ENCODE measurements at regions not wholly inside any gene's neighbourhood (a gene's known extent, or its start where the extent isn't known, plus 50 kb on each side); places are given as distances from the start of the nearest gene placed in this dataset.

GRCh38 chr20:11041396-11041795 lies 367.6 kb upstream of the JAG1 start:
- Histone ChIP-seq H3K79me2 (ENCODE audit: insufficient read depth, low read length) (no peaks in the 10 kb centered on the region), H3K4me1 (ENCODE audit: insufficient read depth, low read length, poor library complexity, severe bottlenecking) (no peaks in the 10 kb centered on the region), H3K4me2 (ENCODE audit: low read depth, low read length, poor library complexity, severe bottlenecking) (no peak overlapping the region), H3K27me3 (ENCODE audit: insufficient read depth, low read length, poor library complexity, severe bottlenecking) (no peaks in the 10 kb centered on the region), H3K9me2 (replicated peaks; ENCODE audit: low read depth, low read length) (peaks cover 9% of the 10 kb centered on the region; the same call in 1 of the 2 replicates), H3K36me3 (ENCODE audit: insufficient read depth, low read length) (no peaks in the 10 kb centered on the region), H3K4me3 (ENCODE audit: low read length, poor library complexity, severe bottlenecking) (no peak overlapping the region), H3F3A (ENCODE audit: low read depth) (no peaks in the 10 kb centered on the region), H4K20me1 (ENCODE audit: insufficient read depth, low read length, poor library complexity, severe bottlenecking) (no peaks in the 10 kb centered on the region), H3K9ac (ENCODE audit: low read depth, low read length, poor library complexity, severe bottlenecking) (no peak overlapping the region), H3K9me3 (ENCODE audit: insufficient read depth, low read depth, low read length) (no peaks in the 10 kb centered on the region), H2AFZ (ENCODE audit: low read length) (no peak overlapping the region)
- TF ChIP-seq EZH2phosphoT487 (IDR thresholded peaks at IDR 0.05; ENCODE audit: borderline replicate concordance) (no peak), CTCF (conservative IDR thresholded peaks at IDR 0.05; ENCODE audit: low read length) (no peak)

- Histone ChIP-seq H3F3A (ENCODE audit: low read depth) (no peaks in the 10 kb centered on the region), H4K20me1 (ENCODE audit: insufficient read depth, low read length, poor library complexity, severe bottlenecking) (no peaks in the 10 kb centered on the region), H3K27me3 (ENCODE audit: insufficient read depth, low read length, poor library complexity, severe bottlenecking) (no peaks in the 10 kb centered on the region), H3K79me2 (ENCODE audit: insufficient read depth, low read length) (no peaks in the 10 kb centered on the region), H3K4me1 (ENCODE audit: insufficient read depth, low read length, poor library complexity, severe bottlenecking) (no peaks in the 10 kb centered on the region), H2AFZ (ENCODE audit: low read length) (no peak overlapping the region), H3K9me3 (ENCODE audit: insufficient read depth, low read depth, low read length) (no peaks in the 10 kb centered on the region), H3K36me3 (ENCODE audit: insufficient read depth, low read length) (no peaks in the 10 kb centered on the region), H3K9me2 (replicated peaks; ENCODE audit: low read depth, low read length) (peaks cover 9% of the 10 kb centered on the region; the same call in 1 of the 2 replicates), H3K4me2 (ENCODE audit: low read depth, low read length, poor library complexity, severe bottlenecking) (no peak overlapping the region), H3K4me3 (ENCODE audit: low read length, poor library complexity, severe bottlenecking) (no peak overlapping the region), H3K9ac (ENCODE audit: low read depth, low read length, poor library complexity, severe bottlenecking) (no peak overlapping the region)
- no peak for TF ChIP-seq EZH2phosphoT487 (IDR thresholded peaks at IDR 0.05; ENCODE audit: borderline replicate concordance)
Measured at GRCh38 chr20:11043001-11043400, 369.2 kb upstream of the JAG1 start.

GRCh38 chr20:11044561-11044960 lies 370.8 kb upstream of the JAG1 start:
- Histone ChIP-seq H3K27me3 (ENCODE audit: insufficient read depth, low read length, poor library complexity, severe bottlenecking) (no peaks in the 10 kb centered on the region), H3K4me1 (ENCODE audit: insufficient read depth, low read length, poor library complexity, severe bottlenecking) (no peaks in the 10 kb centered on the region), H4K20me1 (ENCODE audit: insufficient read depth, low read length, poor library complexity, severe bottlenecking) (no peaks in the 10 kb centered on the region), H3K4me2 (ENCODE audit: low read depth, low read length, poor library complexity, severe bottlenecking) (no peak overlapping the region), H3K9me2 (replicated peaks; ENCODE audit: low read depth, low read length) (peaks cover 9% of the 10 kb centered on the region; the same call in 1 of the 2 replicates), H3K79me2 (ENCODE audit: insufficient read depth, low read length) (no peaks in the 10 kb centered on the region), H3K9ac (ENCODE audit: low read depth, low read length, poor library complexity, severe bottlenecking) (no peak overlapping the region), H2AFZ (ENCODE audit: low read length) (no peak overlapping the region), H3F3A (ENCODE audit: low read depth) (no peaks in the 10 kb centered on the region), H3K9me3 (ENCODE audit: insufficient read depth, low read depth, low read length) (no peaks in the 10 kb centered on the region), H3K4me3 (ENCODE audit: low read length, poor library complexity, severe bottlenecking) (no peak overlapping the region), H3K36me3 (ENCODE audit: insufficient read depth, low read length) (no peaks in the 10 kb centered on the region)
- TF ChIP-seq EZH2phosphoT487 (IDR thresholded peaks at IDR 0.05; ENCODE audit: borderline replicate concordance) (no peak), CTCF (conservative IDR thresholded peaks at IDR 0.05; ENCODE audit: low read length) (no peak)
